MCF 10A (cell line): ENCODE measurements at regions not wholly inside any gene's neighbourhood (a gene's known extent, or its start where the extent isn't known, plus 50 kb on each side); places are given as distances from the start of the nearest gene placed in this dataset.

Experiments used
- BruUV-seq: library from RNA; stranded (reverse); fragments of 400-500 nt; replicated peaks from 2 replicates; lab custom pipeline; 2021; lab: Mats Ljungman, UMichigan
- CTCF ChIA-PET: fragments of 300-600 bp; sonication (Branson Sonifier 250); formaldehyde crosslinking; extraction: SDS; loops from one replicate; lab custom pipeline; 2021; ENCODE audit warnings: antibody characterized with exemption, inconsistent platforms; lab: Yijun Ruan, JAX
- POLR2A ChIA-PET: fragments of 300-600, 350-650 bp; sonication (Branson Sonifier 250); formaldehyde crosslinking; extraction: SDS; loops from one replicate; lab custom pipeline; 2020; ENCODE audit warnings: antibody characterized with exemption, inconsistent platforms; lab: Yijun Ruan, JAX
- DNase-seq: peaks from one replicate; pipeline ENCODE4 v3.0.0-alpha.2; 2018; ENCODE audit not compliant: unreplicated experiment
- H3K27ac Mint-ChIP-seq: one replicate; pipeline ENCODE4 v1.8.0; 2022; ENCODE audit warnings: mild to moderate bottlenecking, low read depth, mixed read lengths; ENCODE audit not compliant: unreplicated experiment
- H3K27me3 Mint-ChIP-seq: one replicate; pipeline ENCODE4 v1.8.0; 2022; ENCODE audit warnings: mixed read lengths; ENCODE audit not compliant: insufficient read depth, unreplicated experiment
- H3K36me3 Mint-ChIP-seq: one replicate; pipeline ENCODE4 v1.8.0; 2022; ENCODE audit warnings: mild to moderate bottlenecking, moderate library complexity, mixed read lengths; ENCODE audit not compliant: insufficient read depth, unreplicated experiment
- H3K4me1 Mint-ChIP-seq: one replicate; pipeline ENCODE4 v1.8.0; 2022; ENCODE audit warnings: mixed read lengths; ENCODE audit not compliant: insufficient read depth, unreplicated experiment
- H3K4me3 Mint-ChIP-seq: one replicate; pipeline ENCODE4 v1.8.0; 2022; ENCODE audit warnings: mild to moderate bottlenecking, moderate library complexity, mixed read lengths; ENCODE audit not compliant: unreplicated experiment
- H3K9me3 Mint-ChIP-seq: one replicate; pipeline ENCODE4 v1.8.0; 2022; ENCODE audit warnings: mixed read lengths; ENCODE audit not compliant: unreplicated experiment
- CTCF ChIP-seq: fragments of 200-600 bp; IDR thresholded peaks from one replicate; pipeline ENCODE4 v1.8.0; 2022; ENCODE audit warnings: antibody characterized with exemption, mild to moderate bottlenecking; ENCODE audit not compliant: unreplicated experiment
- intact Hi-C: fragments of 100-400 bp; cut with micrococcal nuclease; formaldehyde crosslinking; loops from 2 replicates; pipeline ENCODE4 v1.14.1; 2022

DNA sequence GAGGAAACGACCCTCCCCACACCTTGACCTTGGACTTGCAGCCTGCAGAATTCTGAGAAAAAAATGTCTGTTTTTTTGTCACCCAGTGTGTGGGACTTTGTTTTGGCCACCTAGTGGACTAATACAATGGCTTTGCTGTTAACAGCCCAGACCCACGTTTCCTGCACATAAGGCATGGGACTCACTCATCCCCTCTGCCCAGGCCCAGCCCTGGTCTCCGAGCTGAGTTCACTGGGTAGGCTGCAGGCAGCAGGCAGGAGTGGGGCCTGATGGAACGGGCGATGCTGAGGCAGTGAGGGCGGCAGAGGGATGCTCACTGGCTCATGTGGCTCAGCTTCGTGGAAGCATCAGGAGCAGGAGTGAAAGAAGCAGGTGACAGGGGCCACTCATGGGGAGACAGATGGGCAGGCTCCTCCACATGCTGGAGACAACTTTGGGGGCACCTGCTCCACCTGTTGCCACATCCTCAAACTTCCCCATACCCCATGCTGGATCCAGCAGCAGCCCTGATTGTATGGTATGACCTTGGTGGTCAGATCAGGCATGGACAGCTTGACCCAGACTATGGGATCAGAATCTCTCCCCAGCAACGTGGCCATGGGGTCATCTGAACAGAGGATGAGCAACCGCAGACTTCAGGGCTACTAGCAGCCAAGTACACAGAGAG is 65.8 kb upstream of the ANTXRL start:
- intact Hi-C loops: no loop called here
- DNase-seq: no peak
- peaks cover 26% of the 10 kb centered on the region for H3K27me3 Mint-ChIP-seq
- CTCF ChIA-PET: interaction anchor here (1.5 kb wide), 1 partner anchor 8 kb away, joined by 11 read pairs; no protein-coding TSS in a partner anchor
- H3K4me3 Mint-ChIP-seq: no peak overlapping the region
- H3K27ac Mint-ChIP-seq: no peak overlapping the region
- H3K36me3 Mint-ChIP-seq: no peaks in the 10 kb centered on the region
- POLR2A ChIA-PET: no interaction called here
- no peak for TF ChIP-seq CTCF
- no peaks in the 10 kb centered on the region for H3K9me3 Mint-ChIP-seq
- H3K4me1 Mint-ChIP-seq: peaks cover 6% of the 10 kb centered on the region
- no TSS peak for BruUV-seq

DNA sequence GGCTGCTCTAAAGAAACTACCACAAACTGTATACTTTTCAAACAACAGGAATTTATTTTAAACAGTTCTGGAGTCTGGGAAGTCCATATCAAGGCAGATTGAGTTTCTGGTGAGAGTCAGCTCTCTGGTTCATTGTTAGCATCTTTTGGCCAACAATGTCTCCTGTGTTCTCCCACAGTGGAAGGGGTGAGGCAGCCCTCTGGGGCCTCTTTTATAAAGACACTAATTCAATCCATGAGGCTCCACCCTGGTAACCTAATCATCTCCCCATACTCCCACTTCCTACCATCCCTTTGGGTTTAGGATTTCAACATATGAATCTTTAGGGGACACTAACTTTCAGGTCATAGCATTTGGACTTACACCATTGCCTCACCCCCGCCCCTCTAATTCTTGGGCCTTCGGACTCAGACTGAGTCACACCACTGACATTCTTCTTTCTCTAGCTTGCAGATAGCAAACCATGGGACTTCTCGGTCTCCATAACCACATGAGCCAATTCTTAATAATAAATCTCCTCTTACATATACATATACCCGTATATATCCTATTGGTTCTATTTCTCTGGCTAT is 64.3 kb upstream of the ANTXRL start:
- BruUV-seq: no TSS peak
- peaks cover under 1% of the 10 kb centered on the region for H3K4me1 Mint-ChIP-seq
- H3K27ac Mint-ChIP-seq: no peak overlapping the region
- CTCF ChIA-PET: interaction anchor here (0.8 kb wide), 2 partner anchors 185 to 321 kb away, joined by 3 to 4 read pairs; no protein-coding TSS in a partner anchor
- no peak for DNase-seq
- peaks cover 23% of the 10 kb centered on the region for H3K27me3 Mint-ChIP-seq
- H3K9me3 Mint-ChIP-seq: no peaks in the 10 kb centered on the region
- TF ChIP-seq CTCF: no peak
- intact Hi-C loops: no loop called here
- no peak overlapping the region for H3K4me3 Mint-ChIP-seq
- POLR2A ChIA-PET: no interaction called here
- no peaks in the 10 kb centered on the region for H3K36me3 Mint-ChIP-seq

DNA sequence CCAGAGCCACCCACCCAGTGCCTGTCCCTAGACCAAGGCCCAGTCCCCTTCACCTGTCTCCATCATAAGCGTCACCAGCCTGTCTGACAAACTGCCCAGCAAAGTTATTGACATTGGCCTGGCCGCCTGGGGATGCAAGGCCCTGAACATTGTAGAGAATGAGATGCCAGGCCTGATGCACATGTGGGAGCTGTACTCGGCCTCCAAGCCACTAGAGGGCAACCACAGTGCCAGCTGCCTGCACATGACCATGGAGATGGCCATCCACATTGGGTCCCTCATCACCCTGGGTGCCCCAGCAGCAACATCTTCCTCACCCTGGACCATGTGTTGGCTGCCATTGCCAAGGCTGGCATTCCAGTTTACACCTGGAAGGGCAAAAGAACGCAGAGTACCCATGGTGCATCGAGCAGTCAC is 63.7 kb upstream of the ANTXRL start:
- DNase-seq: no peak
- TF ChIP-seq CTCF: no peak
- peaks cover 23% of the 10 kb centered on the region for H3K27me3 Mint-ChIP-seq
- ChIA-PET POLR2A (no interaction called here), CTCF (interaction anchor here (0.6 to 1.0 kb wide), 3 partner anchors 103 to 342 kb away, joined by 3 read pairs; no protein-coding TSS in a partner anchor)
- no peak overlapping the region for H3K27ac Mint-ChIP-seq
- no peaks in the 10 kb centered on the region for H3K36me3 Mint-ChIP-seq
- no peaks in the 10 kb centered on the region for H3K9me3 Mint-ChIP-seq
- BruUV-seq: no TSS peak
- H3K4me3 Mint-ChIP-seq: no peak overlapping the region
- intact Hi-C loops: no loop called here
- no peaks in the 10 kb centered on the region for H3K4me1 Mint-ChIP-seq

DNA sequence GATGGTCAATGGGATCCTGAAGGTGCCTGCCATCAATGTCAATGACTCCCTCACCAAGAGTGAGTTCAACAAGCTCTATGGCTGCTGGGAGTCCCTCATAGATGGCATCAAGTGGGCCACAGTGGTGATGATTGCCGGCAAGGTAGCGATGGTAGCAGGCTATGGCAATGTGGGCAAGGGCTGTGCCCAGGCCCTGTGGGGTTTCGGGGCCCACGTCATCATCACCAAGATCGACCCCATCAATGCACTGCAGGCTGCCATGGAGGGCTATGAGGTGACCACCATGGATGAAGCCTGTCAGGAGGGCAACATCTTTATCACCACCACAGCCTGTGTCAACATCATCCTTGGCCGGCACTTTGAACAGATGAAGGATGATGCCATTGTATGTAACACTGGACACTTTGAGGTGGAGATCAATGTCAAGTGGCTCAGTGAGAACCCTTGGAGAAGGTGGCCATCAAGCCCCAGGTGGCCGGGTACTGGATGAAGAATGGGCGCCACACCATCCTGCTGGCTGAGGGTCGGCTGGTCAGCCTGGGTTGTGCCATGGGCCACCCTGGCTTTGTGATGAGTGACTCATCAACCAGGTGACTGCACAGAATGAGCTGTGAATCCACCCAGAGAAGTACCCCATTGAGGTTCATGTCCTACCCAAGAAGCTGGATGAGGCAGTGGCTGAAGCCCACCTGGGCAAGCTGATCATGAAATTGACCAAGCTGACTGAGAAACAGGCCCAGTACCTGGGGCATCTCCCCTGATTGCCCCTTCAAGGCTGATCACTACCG is 63.0 kb upstream of the ANTXRL start:
- POLR2A ChIA-PET: no interaction called here
- BruUV-seq: no TSS peak
- TF ChIP-seq CTCF: no peak
- intact Hi-C loops: no loop called here
- Mint-ChIP-seq H3K4me1 (no peaks in the 10 kb centered on the region), H3K27me3 (peaks cover 22% of the 10 kb centered on the region), H3K27ac (no peak overlapping the region), H3K36me3 (no peaks in the 10 kb centered on the region), H3K4me3 (no peak overlapping the region), H3K9me3 (no peaks in the 10 kb centered on the region)
- DNase-seq: no peak
- CTCF ChIA-PET: interaction anchor here (0.6 to 1.0 kb wide), 2 partner anchors 102 to 341 kb away, joined by 3 read pairs; no protein-coding TSS in a partner anchor
